Transverse colon (tissue), 3 donors: ENCODE measurements at regions not wholly inside any gene's neighbourhood (a gene's known extent, or its start where the extent isn't known, plus 50 kb on each side); places are given as distances from the start of the nearest gene placed in this dataset.

ENCODE experiments used
- CTCF ChIP-seq, 5 experiments: fragments of 200-600 bp in 3 of 5; fragments of 450-650 bp in 2 of 5; sonication (generic) in 3 of 5; IDR thresholded peaks; 1 replicate in 2 of 5; 2 replicates in 3 of 5; pipeline ENCODE4 v1.5.1; 2016 to 2017; ENCODE audit warnings: antibody characterized with exemption in 5 of 5, inconsistent platforms in 3 of 5, mild to moderate bottlenecking in 2 of 5, moderate library complexity in 1 of 5
- EP300 ChIP-seq: sonication (generic); formaldehyde crosslinking; IDR thresholded peaks from one replicate; pipeline ENCODE4 v1.6.1; 2017; ENCODE audit warnings: antibody characterized with exemption, low read depth

- TF ChIP-seq CTCF (IDR thresholded peaks at IDR 0.05): no peak
- TF ChIP-seq EP300: no peak
Observed at GRCh38 chr6:153493501-153493900, 362.4 kb upstream of the RGS17 start.
